GM12878 (cell line): ENCODE measurements at regions not wholly inside any gene's neighbourhood (a gene's known extent, or its start where the extent isn't known, plus 50 kb on each side); places are given as distances from the start of the nearest gene placed in this dataset.

Source experiments
- ATAC-seq: fragments of 200-7000 bp; cut with Tn5 transposase; 3 replicates; pipeline ENCODE4 v1.9.1; 2020; ENCODE audit warnings: mild to moderate bottlenecking, moderate library complexity
- BruUV-seq: library from RNA; stranded (reverse); fragments of 400-500 nt; replicated peaks from 2 replicates; lab custom pipeline; 2021; lab: Mats Ljungman, UMichigan
- CTCF ChIA-PET: fragments of 300-600 bp; sonication (Branson Sonifier 250); formaldehyde crosslinking; extraction: SDS; loops from one replicate; lab custom pipeline; 2021; ENCODE audit warnings: inconsistent platforms; lab: Yijun Ruan, JAX
- POLR2A ChIA-PET: fragments of 350-600 bp; formaldehyde crosslinking; extraction: SDS; loops from one replicate; lab custom pipeline; 2021; ENCODE audit warnings: inconsistent platforms; lab: Charles Lee
- RAD21 ChIA-PET: fragments of 300-600 bp; sonication (Branson Sonifier 250); formaldehyde crosslinking; loops from one replicate; lab custom pipeline; 2023; ENCODE audit warnings: antibody characterized with exemption; ENCODE audit not compliant: unreplicated experiment; lab: Charles Lee
- SMC1A ChIA-PET: fragments of 300-600 bp; sonication (Branson Sonifier 250); formaldehyde crosslinking; loops from one replicate; lab custom pipeline; 2023; ENCODE audit not compliant: unreplicated experiment, uncharacterized antibody; lab: Charles Lee
- DNase-seq: peaks from one replicate; pipeline ENCODE4 v3.0.0-alpha.2; 2011; ENCODE audit warnings: low read depth, low spot score
- FAIRE-seq: peaks from 3 replicates; lab custom pipeline; 2011; peaks lifted over from hg19 to GRCh38; lab: Jason Lieb, UNC
- H2AFZ ChIP-seq: 2 replicates; pipeline ENCODE4 v1.6.0; 2011; ENCODE audit warnings: low read depth, low read length, control low read depth; ENCODE audit not compliant: control insufficient read depth
- H3K27ac ChIP-seq: 2 replicates; pipeline ENCODE4 v1.5.1; 2011; ENCODE audit warnings: control low read depth; ENCODE audit not compliant: control insufficient read depth, insufficient read depth
- H3K27me3 ChIP-seq, 2 experiments: replicated peaks in 1 of 2; 2 replicates each; pipeline versions ENCODE4 v1.6.0 to v1.6.1; 2011; ENCODE audit warnings: low read length in 1 of 2; ENCODE audit not compliant: control insufficient read depth in 2 of 2, insufficient read depth in 2 of 2
- H3K36me3 ChIP-seq, 2 experiments: 2 replicates each; pipeline ENCODE4 v1.5.1; 2011; ENCODE audit warnings: low read length in 1 of 2; ENCODE audit not compliant: control insufficient read depth in 2 of 2, insufficient read depth in 2 of 2
- H3K4me1 ChIP-seq: 2 replicates; pipeline ENCODE4 v1.6.1; 2011; ENCODE audit warnings: mild to moderate bottlenecking, low read length, moderate library complexity, mixed read lengths; ENCODE audit not compliant: control insufficient read depth, insufficient read depth
- H3K4me2 ChIP-seq: 2 replicates; pipeline ENCODE4 v1.6.0; 2011; ENCODE audit warnings: control low read depth; ENCODE audit not compliant: control insufficient read depth, insufficient read depth
- H3K4me3 ChIP-seq: fragments of 200-600 bp; sonication (generic); 2 replicates; pipeline ENCODE4 v1.5.1; 2016
- H3K79me2 ChIP-seq: 2 replicates; pipeline ENCODE4 v1.6.0; 2011; ENCODE audit warnings: low read length; ENCODE audit not compliant: control insufficient read depth, insufficient read depth
- H3K9ac ChIP-seq: 2 replicates; pipeline ENCODE4 v1.8.0; 2011; ENCODE audit warnings: low read length, control low read depth, mixed read lengths; ENCODE audit not compliant: control insufficient read depth, insufficient read depth
- H3K9me3 ChIP-seq: replicated peaks from 3 replicates; pipeline ENCODE4 v1.5.1; 2011; ENCODE audit warnings: mild to moderate bottlenecking, low read length; ENCODE audit not compliant: control insufficient read depth, insufficient read depth
- H4K20me1 ChIP-seq: 2 replicates; pipeline ENCODE4 v1.6.0; 2011; ENCODE audit not compliant: control insufficient read depth, insufficient read depth
- BACH1 ChIP-seq: fragments of 450-650 bp; IDR thresholded peaks from 2 replicates; pipeline ENCODE4 v1.6.1; 2017; ENCODE audit warnings: mild to moderate bottlenecking, borderline replicate concordance
- BHLHE40 ChIP-seq, 2 experiments: fragments of 450-650 bp in 1 of 2; IDR thresholded peaks; 2 replicates each; pipeline ENCODE4 v1.6.1; 2011 to 2017; ENCODE audit warnings: low read depth in 2 of 2, borderline replicate concordance in 1 of 2, improper control_type of control experiment in 1 of 2, low read length in 1 of 2, mild to moderate bottlenecking in 1 of 2
- NFIC ChIP-seq: IDR thresholded peaks from 2 replicates; pipeline ENCODE4 v1.6.1; 2012; ENCODE audit warnings: low read depth, mild to moderate bottlenecking, inconsistent platforms, low read length, moderate library complexity
- NR2C2 ChIP-seq: IDR thresholded peaks from 2 replicates; pipeline ENCODE4 v1.6.1; 2011; ENCODE audit warnings: borderline replicate concordance, low read depth; ENCODE audit not compliant: control insufficient read depth, insufficient read length
- NRF1 ChIP-seq: conservative IDR thresholded peaks from 2 replicates; pipeline ENCODE4 v1.6.1; 2011; ENCODE audit warnings: mild to moderate bottlenecking, low read depth, low read length, improper control_type of control experiment
- PAX8 ChIP-seq: fragments of 450-650 bp; IDR thresholded peaks from 2 replicates; pipeline ENCODE4 v1.6.1; 2017; ENCODE audit warnings: mild to moderate bottlenecking, moderate library complexity
- PBX3 ChIP-seq: IDR thresholded peaks from 2 replicates; pipeline ENCODE4 v1.6.1; 2011; ENCODE audit warnings: mild to moderate bottlenecking, low read depth, low read length, moderate library complexity; ENCODE audit not compliant: insufficient replicate concordance
- POLR2AphosphoS5 ChIP-seq: IDR thresholded peaks from 2 replicates; pipeline ENCODE4 v1.6.1; 2011; ENCODE audit warnings: mild to moderate bottlenecking, low read length, inconsistent platforms
- RAD51 ChIP-seq: fragments of 450-650 bp; IDR thresholded peaks from 2 replicates; pipeline ENCODE4 v1.6.1; 2016; ENCODE audit warnings: moderate library complexity, mild to moderate bottlenecking, inconsistent platforms
- RELA ChIP-seq: fragments of 450-650 bp; IDR thresholded peaks from 2 replicates; pipeline ENCODE4 v1.8.0; 2014; ENCODE audit warnings: borderline replicate concordance; ENCODE audit not compliant: partially characterized antibody
- SUPT20H ChIP-seq: IDR thresholded peaks from 2 replicates; pipeline ENCODE4 v1.6.1; 2011; ENCODE audit warnings: low read depth, mild to moderate bottlenecking, low read length, moderate library complexity, borderline replicate concordance; ENCODE audit not compliant: control insufficient read depth
- TCF12 ChIP-seq: IDR thresholded peaks from 2 replicates; pipeline ENCODE4 v1.6.1; 2011; ENCODE audit warnings: low read depth, mild to moderate bottlenecking, low read length
- ZBTB40 ChIP-seq: fragments of 450-650 bp; IDR thresholded peaks from 2 replicates; pipeline ENCODE4 v1.6.1; 2016; ENCODE audit warnings: mild to moderate bottlenecking, moderate library complexity, borderline replicate concordance
- ZNF274 ChIP-seq: IDR thresholded peaks from one replicate; pipeline ENCODE4 v1.8.0; 2011; ENCODE audit not compliant: insufficient read length, insufficient read depth
- WGBS: methylation state at CpG from one replicate; pipeline ENCODE4 v1.1.6; 2016; ENCODE audit warnings: low lambda C conversion rate; ENCODE audit not compliant: insufficient replicate concordance, insufficient coverage; ENCODE audit errors: missing lambda C conversion rate; 5-methylcytosine and 5-hydroxymethylcytosine counted together
- in situ Hi-C: fragments of 300-500 bp; cut with MboI; formaldehyde crosslinking; loops from 9 replicates; pipeline ENCODE4 v1.14.3; 2018; ENCODE audit warnings: mixed read lengths
- intact Hi-C: fragments of 100-400 bp; cut with micrococcal nuclease; formaldehyde crosslinking; loops from one replicate; pipeline ENCODE4 v1.14.2; 2022; ENCODE audit not compliant: unreplicated experiment
- TF ChIP-seq, protein P1 (sequence below): IDR thresholded peaks from 2 replicates; pipeline ENCODE4 v1.6.1; 2011; ENCODE audit warnings: low read depth, mild to moderate bottlenecking, low read length, moderate library complexity, borderline replicate concordance; ENCODE audit errors: extremely low read depth
- TF ChIP-seq, protein P2 (sequence below): fragments of 150-350 bp; IDR thresholded peaks from 2 replicates; pipeline ENCODE4 v1.6.1; 2014; ENCODE audit warnings: mild to moderate bottlenecking, low read depth, low read length

- TF ChIP-seq NR2C2, result no peak
- TF ChIP-seq ZBTB40, result no peak
- TF ChIP-seq, protein P1, sequence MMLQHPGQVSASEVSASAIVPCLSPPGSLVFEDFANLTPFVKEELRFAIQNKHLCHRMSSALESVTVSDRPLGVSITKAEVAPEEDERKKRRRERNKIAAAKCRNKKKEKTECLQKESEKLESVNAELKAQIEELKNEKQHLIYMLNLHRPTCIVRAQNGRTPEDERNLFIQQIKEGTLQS, result no peak
- no peak for TF ChIP-seq RELA
- no peak for TF ChIP-seq RAD51
- no peak for TF ChIP-seq TCF12
- TF ChIP-seq, all 136 proteins: peak for 0
These were observed 249.4 kb upstream of the UBE2E3 start (continued) for GRCh38 chr2:180730976-180731375.

GRCh38 chr2:180728928-180729559, 251.4 kb upstream of the UBE2E3 start:
- no peaks in the 10 kb centered on the region for H3K36me3 ChIP-seq
- no peak overlapping the region for H2AFZ ChIP-seq
- no peaks in the 10 kb centered on the region for H3K27me3 ChIP-seq
- BruUV-seq, result no TSS peak
- ChIA-PET POLR2A (no interaction called here), RAD21 (no interaction called here), CTCF (no interaction called here), SMC1A (interaction anchor here (1.0 kb wide), 1 partner anchor 10 kb away, joined by 3 read pairs; no protein-coding TSS in a partner anchor)
- in situ Hi-C loops (no loop called here), intact Hi-C loops (no loop called here)
- FAIRE-seq (no peak), ATAC-seq (no peak), DNase-seq (no peak)
- H3K9ac ChIP-seq, result no peak overlapping the region
- no peak overlapping the region for H3K4me3 ChIP-seq
- H3K27ac ChIP-seq, result no peak overlapping the region
- 48% methylated on average over 2 of the region's 2 CpGs for WGBS
- H3K9me3 ChIP-seq, result no peaks in the 10 kb centered on the region
- no peaks in the 10 kb centered on the region for H3K79me2 ChIP-seq
- H4K20me1 ChIP-seq, result no peaks in the 10 kb centered on the region
- no peak overlapping the region for H3K4me2 ChIP-seq
- H3K4me1 ChIP-seq, result no peaks in the 10 kb centered on the region
- no peak for TF ChIP-seq BACH1
- TF ChIP-seq PAX8, result no peak
- TF ChIP-seq NFIC, result no peak
- TF ChIP-seq POLR2AphosphoS5, result no peak
- no peak for TF ChIP-seq BHLHE40 (IDR thresholded peaks at IDR 0.05; ENCODE audit: borderline replicate concordance in 1 of 2, low read depth in 2 of 2, low read length in 1 of 2)
- TF ChIP-seq, protein P2, sequence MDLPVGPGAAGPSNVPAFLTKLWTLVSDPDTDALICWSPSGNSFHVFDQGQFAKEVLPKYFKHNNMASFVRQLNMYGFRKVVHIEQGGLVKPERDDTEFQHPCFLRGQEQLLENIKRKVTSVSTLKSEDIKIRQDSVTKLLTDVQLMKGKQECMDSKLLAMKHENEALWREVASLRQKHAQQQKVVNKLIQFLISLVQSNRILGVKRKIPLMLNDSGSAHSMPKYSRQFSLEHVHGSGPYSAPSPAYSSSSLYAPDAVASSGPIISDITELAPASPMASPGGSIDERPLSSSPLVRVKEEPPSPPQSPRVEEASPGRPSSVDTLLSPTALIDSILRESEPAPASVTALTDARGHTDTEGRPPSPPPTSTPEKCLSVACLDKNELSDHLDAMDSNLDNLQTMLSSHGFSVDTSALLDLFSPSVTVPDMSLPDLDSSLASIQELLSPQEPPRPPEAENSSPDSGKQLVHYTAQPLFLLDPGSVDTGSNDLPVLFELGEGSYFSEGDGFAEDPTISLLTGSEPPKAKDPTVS, result no peak
- no peak for TF ChIP-seq NRF1
- no peak for TF ChIP-seq SUPT20H
- TF ChIP-seq ZNF274, result no peak
- TF ChIP-seq PBX3, result no peak
